Amniotic epithelial cell (primary cell): ENCODE measurements at regions not wholly inside any gene's neighbourhood (a gene's known extent, or its start where the extent isn't known, plus 50 kb on each side); places are given as distances from the start of the nearest gene placed in this dataset.

ENCODE experiments used
- DNase-seq: peaks from one replicate; pipeline ENCODE4 v3.0.0-alpha.2; 2010; ENCODE audit warnings: low read depth

DNA sequence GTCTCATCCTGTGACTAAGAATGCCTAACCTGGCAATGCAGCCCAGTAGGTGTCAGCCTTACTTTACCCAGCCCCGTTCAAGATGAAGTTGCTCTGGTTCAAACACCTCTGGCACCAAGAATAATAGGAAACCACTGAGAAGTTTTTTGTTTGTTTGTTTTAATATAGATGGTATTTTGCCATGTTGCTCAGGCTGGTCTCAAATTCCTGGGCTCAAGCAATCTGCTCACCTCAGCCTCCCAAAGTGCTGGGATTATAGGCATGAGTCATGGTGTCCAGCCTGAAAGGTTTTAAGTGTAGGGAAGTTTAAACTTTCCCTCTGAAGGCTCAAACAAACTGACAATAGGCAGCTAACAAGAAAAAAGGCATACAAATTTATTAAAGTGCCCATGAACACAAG, 51.2 kb upstream of the ABCC4 start:
- no peak for DNase-seq

GRCh38 chr13:95354156-95354555, 52.9 kb upstream of the ABCC4 start:
- DNase-seq: no peak

GRCh38 chr13:95354680-95355487, 53.6 kb upstream of the ABCC4 start:
- no peak for DNase-seq

- peak; percentile 32 for DNase-seq
Measured at GRCh38 chr13:95355494-95355893, 54.2 kb upstream of the ABCC4 start.

DNA sequence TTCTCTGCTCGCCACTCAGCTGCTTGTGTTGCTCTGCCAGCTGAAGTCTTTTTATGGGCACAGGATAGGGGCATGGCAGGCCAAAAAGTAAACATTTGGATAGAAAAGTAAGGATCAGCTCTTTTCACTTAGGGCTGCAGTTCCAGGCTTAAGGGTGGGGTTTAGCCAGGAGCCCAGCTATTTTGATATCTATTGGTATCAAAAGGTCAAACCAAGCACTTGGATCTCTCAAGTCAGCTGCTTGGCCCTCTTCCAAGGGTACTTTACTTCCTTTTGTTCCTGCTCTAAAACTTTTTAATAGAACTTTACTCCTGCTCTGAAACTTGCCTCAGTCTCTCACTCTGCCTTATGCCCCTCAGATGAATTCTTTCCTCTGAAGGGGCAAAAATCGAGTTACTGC, 55.7 kb upstream of the ABCC4 start:
- no peak for DNase-seq

GRCh38 chr13:95357875-95358274, 56.6 kb upstream of the ABCC4 start:
- no peak for DNase-seq

DNA sequence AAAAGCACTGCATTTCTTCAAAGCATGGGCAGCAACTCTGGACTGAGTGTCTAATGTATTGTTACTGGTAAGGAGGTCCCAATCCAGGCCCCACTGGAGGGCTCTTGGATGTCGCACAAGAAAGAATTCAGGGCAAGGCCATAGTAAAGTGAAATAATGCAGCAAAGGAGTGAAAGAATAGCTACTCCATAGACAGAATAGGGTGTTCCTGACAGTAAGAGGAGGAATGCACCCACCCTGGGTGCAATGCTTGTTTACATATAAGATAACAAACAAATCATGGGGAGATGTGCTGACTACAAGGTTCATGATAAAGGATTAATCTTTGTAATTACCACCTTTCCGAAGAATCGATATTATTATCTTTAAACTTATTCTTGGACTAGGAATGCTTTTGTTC, 58.8 kb upstream of the ABCC4 start:
- no peak for DNase-seq

DNA sequence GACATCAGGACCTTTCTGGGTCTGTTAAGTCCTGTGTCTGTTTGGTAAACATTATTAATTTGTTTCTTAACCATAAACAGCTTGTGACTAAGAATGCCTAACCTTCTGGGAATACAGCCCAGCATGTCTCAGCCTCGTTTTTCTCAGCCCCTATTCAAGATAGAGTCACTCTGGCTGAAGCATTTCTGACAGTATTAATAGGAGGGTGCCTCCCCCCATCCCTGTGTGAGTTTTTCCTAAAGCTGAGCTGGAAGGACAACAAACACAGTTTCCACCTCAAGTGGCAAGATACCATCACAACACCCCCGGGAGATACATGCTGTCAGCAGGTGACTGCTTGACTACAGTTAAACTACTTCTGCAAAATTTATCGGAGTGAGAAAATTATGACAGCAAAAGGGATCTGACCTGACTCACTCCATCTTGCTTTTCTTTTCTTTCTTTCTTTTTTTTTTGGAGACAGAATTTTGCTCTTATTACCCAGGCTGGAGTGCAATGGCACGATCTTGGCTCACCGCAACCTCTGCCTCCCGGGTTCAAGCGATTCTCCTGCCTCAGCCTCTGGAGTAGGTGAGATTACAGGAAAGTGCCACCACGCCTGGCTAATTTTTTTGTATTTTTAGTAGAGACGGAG, 59.3 kb upstream of the ABCC4 start:
- no peak for DNase-seq

DNA sequence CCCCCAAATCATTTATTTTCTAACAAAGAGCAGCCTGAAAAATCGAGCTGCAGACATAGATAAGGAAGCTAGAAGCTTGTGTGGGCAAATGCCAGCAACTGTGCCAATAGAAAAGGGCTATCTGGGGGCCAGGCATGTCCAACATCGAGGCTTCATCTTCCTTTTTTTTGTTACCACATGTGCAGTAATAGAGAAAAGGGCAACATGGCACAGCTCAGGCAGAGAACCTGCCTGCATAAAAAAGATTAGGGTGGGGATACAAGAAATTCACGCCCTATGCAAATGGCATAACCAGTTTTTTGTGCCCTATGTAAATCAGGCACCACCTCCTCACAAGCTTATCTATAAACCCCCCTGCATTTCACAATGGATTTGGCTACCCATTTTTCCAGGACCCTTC, 60.4 kb upstream of the ABCC4 start:
- DNase-seq: no peak

GRCh38 chr13:95362666-95363065, 61.4 kb upstream of the ABCC4 start:
- DNase-seq: no peak

GRCh38 chr13:95367309-95367843, 66.1 kb upstream of the ABCC4 start:
- DNase-seq: no peak

- DNase-seq: no peak
Measured at GRCh38 chr13:95368998-95369397, 67.7 kb upstream of the ABCC4 start.

- DNase-seq: no peak
Measured at GRCh38 chr13:95375706-95376105, 74.5 kb upstream of the ABCC4 start.

DNA sequence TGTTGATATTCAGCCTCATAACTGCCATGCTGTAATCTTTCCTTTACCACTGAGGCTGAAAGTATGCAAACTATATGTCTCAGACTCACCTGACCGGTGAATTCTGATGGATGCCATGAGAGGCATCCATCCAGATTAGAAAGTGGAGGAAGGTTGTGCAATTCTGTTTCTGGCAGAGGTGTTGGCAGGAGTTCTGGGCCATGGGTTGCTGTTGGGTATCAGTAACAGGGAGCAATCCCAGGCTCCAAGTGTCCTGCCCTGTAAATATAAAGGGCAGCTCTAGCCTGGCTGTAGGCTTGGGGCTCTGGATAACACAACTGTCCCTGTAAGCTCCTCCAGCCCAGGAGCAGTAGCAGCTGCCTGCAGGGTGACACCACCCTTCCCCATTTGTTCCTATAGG, 77.4 kb upstream of the ABCC4 start:
- no peak for DNase-seq

GRCh38 chr13:95380468-95381211, 79.4 kb upstream of the ABCC4 start:
- DNase-seq: peak; percentile 83

DNA sequence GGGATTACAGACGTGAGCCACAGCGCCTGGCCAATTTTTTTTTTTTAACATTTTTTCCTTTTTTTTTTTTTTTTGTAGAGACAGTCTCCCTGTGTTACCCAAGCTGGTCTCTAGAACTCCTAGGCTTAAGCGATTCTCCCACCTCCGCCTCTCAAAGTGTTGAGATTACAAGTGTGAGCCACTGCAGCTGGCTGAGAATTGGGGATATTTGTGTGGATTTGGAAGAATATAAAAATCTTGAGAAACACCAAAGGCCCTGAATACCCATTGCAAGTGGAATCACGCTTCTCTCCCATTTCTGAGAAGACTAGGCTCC, 79.9 kb upstream of the ABCC4 start:
- DNase-seq: no peak

DNA sequence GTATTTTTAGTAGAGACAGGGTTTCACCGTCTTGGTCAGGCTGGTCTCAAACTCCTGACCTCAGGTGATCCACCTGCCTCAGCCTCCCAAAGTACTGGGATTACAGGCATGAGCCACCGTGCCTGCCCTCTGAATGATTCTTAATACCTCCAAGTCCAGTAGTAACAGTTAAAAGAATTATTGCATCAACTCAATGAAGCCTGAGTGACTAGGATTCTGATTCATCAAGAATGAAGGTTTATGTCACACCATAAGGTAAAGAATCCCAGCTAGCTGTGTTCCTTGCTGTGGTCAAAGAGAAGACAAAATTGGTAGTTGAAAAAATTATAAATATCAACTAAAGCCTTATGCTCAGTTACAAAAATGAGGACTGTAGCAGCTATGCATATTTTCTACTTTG, 81.2 kb upstream of the ABCC4 start:
- DNase-seq: no peak

DNA sequence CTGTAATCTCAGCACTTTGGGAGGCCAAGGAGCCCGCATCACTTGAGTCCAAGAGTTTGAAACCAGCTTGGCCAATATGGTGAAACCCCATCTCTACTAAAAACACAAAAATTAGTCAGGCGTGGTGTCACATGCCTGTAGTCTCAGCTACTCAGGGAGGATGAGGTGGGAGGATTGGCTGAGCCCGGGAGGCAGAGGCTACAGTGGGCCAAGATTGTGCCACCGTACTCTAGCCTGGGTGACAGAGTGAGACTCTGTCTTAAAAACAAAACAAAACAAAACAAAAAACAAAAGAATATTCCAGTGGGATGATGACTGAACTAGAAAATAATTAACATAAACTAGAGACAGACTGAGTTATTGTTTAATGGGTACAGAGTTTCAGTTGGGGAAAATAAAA, 81.7 kb upstream of the ABCC4 start:
- no peak for DNase-seq

DNA sequence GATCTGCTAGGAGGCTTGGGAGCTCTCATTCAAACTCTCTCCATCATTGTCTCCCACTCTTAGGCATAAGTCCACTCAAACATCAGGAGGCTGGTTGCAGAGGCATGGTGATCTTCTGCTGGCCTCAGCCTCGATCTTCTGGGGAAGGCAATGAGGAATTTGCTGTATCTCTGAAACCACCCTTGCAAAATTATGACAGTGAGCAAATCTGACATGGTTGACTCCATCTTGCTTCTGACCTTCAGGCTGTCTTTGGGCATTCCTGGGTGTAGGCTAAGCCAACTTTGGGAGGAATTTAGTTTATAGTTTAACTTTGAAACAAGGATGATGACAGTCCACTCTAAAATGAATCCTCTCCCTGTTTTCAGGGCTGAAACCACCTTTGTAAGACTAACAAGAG, 84.1 kb upstream of the ABCC4 start:
- no peak for DNase-seq

- no peak for DNase-seq
Measured at GRCh38 chr13:95385798-95386197, 84.5 kb upstream of the ABCC4 start.

DNA sequence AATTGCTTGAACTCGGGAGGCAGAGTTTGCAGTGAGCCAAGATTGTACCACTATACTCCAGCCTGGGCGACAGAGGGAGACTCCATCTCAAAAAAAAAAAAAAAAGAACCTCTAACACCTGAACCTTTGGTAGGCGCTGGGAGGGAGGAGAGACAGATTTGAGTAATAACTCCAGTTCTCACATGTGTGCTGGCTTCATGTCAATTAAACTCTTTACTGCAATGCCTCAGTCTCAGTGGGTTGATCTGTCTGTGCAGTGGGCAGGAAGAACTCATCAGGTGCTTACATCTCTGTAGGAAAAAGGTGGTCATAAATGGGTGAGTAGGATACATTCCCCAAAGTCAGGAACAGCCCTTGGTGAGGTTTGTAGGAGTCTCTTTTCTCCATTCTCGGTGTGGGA, 85.1 kb upstream of the ABCC4 start:
- DNase-seq: no peak

DNA sequence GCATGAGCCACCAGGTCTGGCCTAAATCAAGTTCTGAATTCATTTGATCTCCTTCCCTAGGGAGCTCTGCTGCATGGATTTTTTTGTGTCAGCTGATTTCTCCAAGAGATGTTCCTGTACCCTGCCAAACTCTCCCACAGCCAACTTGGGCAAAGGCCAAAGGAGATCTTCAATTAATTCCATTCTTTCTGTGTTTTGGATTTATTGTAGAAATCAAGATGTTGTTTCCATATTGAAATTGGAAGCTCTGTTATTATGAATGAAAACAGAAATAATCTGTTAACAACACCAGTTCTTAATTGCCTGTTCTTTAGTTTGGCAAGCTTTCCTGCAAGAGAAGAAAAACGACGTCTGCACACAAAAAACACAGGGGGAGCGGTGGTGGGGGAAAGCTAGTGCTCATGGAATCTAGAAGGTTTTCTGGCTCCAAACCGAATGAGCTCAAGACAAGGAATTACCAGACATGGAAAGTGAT, 86.5 kb upstream of the ABCC4 start:
- no peak for DNase-seq
